ENCODE measurements at regions not wholly inside any gene's neighbourhood (a gene's known extent, or its start where the extent isn't known, plus 50 kb on each side); places are given as distances from the start of the nearest gene placed in this dataset.

- no CpG with 5 or more reads among the region's 18 CpGs for WGBS, 2 donors (ENCODE audit: extremely low coverage in 2 of 2, insufficient read length in 2 of 2, insufficient replicate concordance in 1 of 2)
- no peak overlapping the region for H2BK15ac ChIP-seq (ENCODE audit: low read length)
These were observed 135.4 kb downstream of the HMX1 start for GRCh38 chr4:8736090-8736825.

GRCh38 chr4:8735236-8736089 lies 136.2 kb downstream of the HMX1 start:
- Histone ChIP-seq H3K18ac (ENCODE audit: low read length) (no peak overlapping the region), H3K4ac (ENCODE audit: low read length) (no peak overlapping the region), H4K91ac (ENCODE audit: low read depth, low read length, poor library complexity) (no peak overlapping the region), H3K4me1 (ENCODE audit: control insufficient read depth in 2 of 2, insufficient read depth in 1 of 2, low read depth in 1 of 2, low read length in 2 of 2) (peaks cover 0 to 12% of the 10 kb centered on the region in 2 donors), H3K14ac (ENCODE audit: low read length) (no peak overlapping the region), H2BK120ac (ENCODE audit: low read depth, low read length) (peak overlapping the region; percentile 24), H3K4me2 (ENCODE audit: insufficient read depth, low read length, poor library complexity, severe bottlenecking) (no peak overlapping the region), H3K79me1 (ENCODE audit: low read depth, low read length) (no peaks in the 10 kb centered on the region), H3K27ac (replicated peaks; ENCODE audit: low read length) (no peak overlapping the region), H2AFZ (ENCODE audit: low read length) (no peak overlapping the region), H2AK5ac (ENCODE audit: low read depth, low read length) (no peak overlapping the region), H3K9me3 (replicated peaks in 1 of 2; ENCODE audit: control insufficient read depth in 2 of 2, insufficient read depth in 1 of 2, low read depth in 1 of 2, low read length in 2 of 2) (peaks cover 0 to 5% of the 10 kb centered on the region in 2 donors), H3K4me3 (ENCODE audit: low read length in 2 of 2) (no peak overlapping the region), H3K27me3 (ENCODE audit: control insufficient read depth in 3 of 3, insufficient read depth in 3 of 3, low read depth in 1 of 3, low read length in 3 of 3) (no peaks in the 10 kb centered on the region), H3K9ac (ENCODE audit: low read depth, low read length, poor library complexity) (no peak overlapping the region), H2BK15ac (ENCODE audit: low read length) (no peak overlapping the region), H2BK12ac (ENCODE audit: low read length) (no peak overlapping the region), H4K8ac (ENCODE audit: low read depth, low read length) (no peak overlapping the region), H2BK5ac (ENCODE audit: low read length) (no peak overlapping the region), H3K36me3 (replicated peaks in 1 of 2; ENCODE audit: control insufficient read depth in 2 of 2, insufficient read depth in 2 of 2, low read length in 2 of 2) (no peaks in the 10 kb centered on the region), H3K23ac (ENCODE audit: low read depth, low read length, poor library complexity) (no peak overlapping the region)
- no CpG with 5 or more reads among the region's 14 CpGs for WGBS, 2 donors (ENCODE audit: extremely low coverage in 2 of 2, insufficient read length in 2 of 2, insufficient replicate concordance in 1 of 2)
- no peak for DNase-seq (ENCODE audit: low spot score)

More at GRCh38 chr4:8736090-8736825, 135.4 kb downstream of the HMX1 start:
- no peak overlapping the region for H2AFZ ChIP-seq (ENCODE audit: low read length)
- no peaks in the 10 kb centered on the region for H3K79me1 ChIP-seq (ENCODE audit: low read depth, low read length)
- no peak overlapping the region for H3K18ac ChIP-seq (ENCODE audit: low read length)
- peak overlapping the region; percentile 24 for H2BK120ac ChIP-seq (ENCODE audit: low read depth, low read length)
- no peak overlapping the region for H2BK12ac ChIP-seq (ENCODE audit: low read length)
- H3K4me1 ChIP-seq (ENCODE audit: control insufficient read depth in 2 of 2, insufficient read depth in 1 of 2, low read depth in 1 of 2, low read length in 2 of 2): peaks cover 0 to 20% of the 10 kb centered on the region in 2 donors
- H3K23ac ChIP-seq (ENCODE audit: low read depth, low read length, poor library complexity): no peak overlapping the region
- H2AK5ac ChIP-seq (ENCODE audit: low read depth, low read length): no peak overlapping the region
- H3K36me3 ChIP-seq (replicated peaks in 1 of 2; ENCODE audit: control insufficient read depth in 2 of 2, insufficient read depth in 2 of 2, low read length in 2 of 2): no peaks in the 10 kb centered on the region
- no peak overlapping the region for H3K4ac ChIP-seq (ENCODE audit: low read length)
- H3K27me3 ChIP-seq (ENCODE audit: control insufficient read depth in 3 of 3, insufficient read depth in 3 of 3, low read depth in 1 of 3, low read length in 3 of 3): no peaks in the 10 kb centered on the region
- DNase-seq (ENCODE audit: low spot score): no peak
- H3K4me3 ChIP-seq (ENCODE audit: low read length in 2 of 2): no peak overlapping the region
- H2BK5ac ChIP-seq (ENCODE audit: low read length): no peak overlapping the region
- no peak overlapping the region for H3K4me2 ChIP-seq (ENCODE audit: insufficient read depth, low read length, poor library complexity, severe bottlenecking)
- H4K91ac ChIP-seq (ENCODE audit: low read depth, low read length, poor library complexity): no peak overlapping the region
- no peak overlapping the region for H3K27ac ChIP-seq (replicated peaks; ENCODE audit: low read length)
- H3K14ac ChIP-seq (ENCODE audit: low read length): no peak overlapping the region
- no peak overlapping the region for H4K8ac ChIP-seq (ENCODE audit: low read depth, low read length)
- no peak overlapping the region for H3K9ac ChIP-seq (ENCODE audit: low read depth, low read length, poor library complexity)
- H3K9me3 ChIP-seq (replicated peaks in 1 of 2; ENCODE audit: control insufficient read depth in 2 of 2, insufficient read depth in 1 of 2, low read depth in 1 of 2, low read length in 2 of 2): peaks cover 0 to 5% of the 10 kb centered on the region in 2 donors

- Histone ChIP-seq H3K18ac (ENCODE audit: low read length) (no peak overlapping the region), H3K27me3 (ENCODE audit: control insufficient read depth in 3 of 3, insufficient read depth in 3 of 3, low read depth in 1 of 3, low read length in 3 of 3) (no peaks in the 10 kb centered on the region)
- WGBS, 2 donors (ENCODE audit: extremely low coverage in 2 of 2, insufficient read length in 2 of 2, insufficient replicate concordance in 1 of 2): no CpG with 5 or more reads among the region's 5 CpGs
These were observed 138.9 kb downstream of the HMX1 start for GRCh38 chr4:8732681-8733243.

GRCh38 chr4:8732092-8732491 lies 139.5 kb downstream of the CPZ start:
- peaks cover 0 to 5% of the 10 kb centered on the region in 2 donors for H3K9me3 ChIP-seq (replicated peaks in 1 of 2; ENCODE audit: control insufficient read depth in 2 of 2, insufficient read depth in 1 of 2, low read depth in 1 of 2, low read length in 2 of 2)
- H2BK5ac ChIP-seq (ENCODE audit: low read length): peak overlapping the region; percentile 32
- no peak for DNase-seq (ENCODE audit: low spot score)
- H3K79me1 ChIP-seq (ENCODE audit: low read depth, low read length): no peaks in the 10 kb centered on the region
- no peak overlapping the region for H3K23ac ChIP-seq (ENCODE audit: low read depth, low read length, poor library complexity)
- H3K27ac ChIP-seq (replicated peaks; ENCODE audit: low read length): no peak overlapping the region
- H4K8ac ChIP-seq (ENCODE audit: low read depth, low read length): no peak overlapping the region
- H3K36me3 ChIP-seq (replicated peaks in 1 of 2; ENCODE audit: control insufficient read depth in 2 of 2, insufficient read depth in 2 of 2, low read length in 2 of 2): no peaks in the 10 kb centered on the region
- H4K91ac ChIP-seq (ENCODE audit: low read depth, low read length, poor library complexity): no peak overlapping the region
- no peak overlapping the region for H2BK12ac ChIP-seq (ENCODE audit: low read length)
- no peak overlapping the region for H3K9ac ChIP-seq (ENCODE audit: low read depth, low read length, poor library complexity)
- no peak overlapping the region for H2AFZ ChIP-seq (ENCODE audit: low read length)
- H2BK120ac ChIP-seq (ENCODE audit: low read depth, low read length): no peak overlapping the region
- H3K4ac ChIP-seq (ENCODE audit: low read length): no peak overlapping the region
- H3K27me3 ChIP-seq (ENCODE audit: control insufficient read depth in 3 of 3, insufficient read depth in 3 of 3, low read depth in 1 of 3, low read length in 3 of 3): no peaks in the 10 kb centered on the region
- H2BK15ac ChIP-seq (ENCODE audit: low read length): no peak overlapping the region
- H3K14ac ChIP-seq (ENCODE audit: low read length): no peak overlapping the region
- no peak overlapping the region for H3K4me2 ChIP-seq (ENCODE audit: insufficient read depth, low read length, poor library complexity, severe bottlenecking)
- peaks cover 0 to 1% of the 10 kb centered on the region in 2 donors for H3K4me1 ChIP-seq (ENCODE audit: control insufficient read depth in 2 of 2, insufficient read depth in 1 of 2, low read depth in 1 of 2, low read length in 2 of 2)
- no peak overlapping the region for H3K4me3 ChIP-seq (ENCODE audit: low read length in 2 of 2)
- H2AK5ac ChIP-seq (ENCODE audit: low read depth, low read length): peak overlapping the region; percentile 17
- no CpG with 5 or more reads among the region's 10 CpGs for WGBS, 2 donors (ENCODE audit: extremely low coverage in 2 of 2, insufficient read length in 2 of 2, insufficient replicate concordance in 1 of 2)
- H3K18ac ChIP-seq (ENCODE audit: low read length): no peak overlapping the region

More at GRCh38 chr4:8732681-8733243, 138.9 kb downstream of the HMX1 start:
- Histone ChIP-seq H3K4me1 (ENCODE audit: control insufficient read depth in 2 of 2, insufficient read depth in 1 of 2, low read depth in 1 of 2, low read length in 2 of 2) (peaks cover 0 to 1% of the 10 kb centered on the region in 2 donors), H3K4me2 (ENCODE audit: insufficient read depth, low read length, poor library complexity, severe bottlenecking) (no peak overlapping the region), H2BK5ac (ENCODE audit: low read length) (no peak overlapping the region), H2AK5ac (ENCODE audit: low read depth, low read length) (no peak overlapping the region), H2BK12ac (ENCODE audit: low read length) (no peak overlapping the region), H2AFZ (ENCODE audit: low read length) (no peak overlapping the region), H2BK120ac (ENCODE audit: low read depth, low read length) (no peak overlapping the region), H3K14ac (ENCODE audit: low read length) (no peak overlapping the region), H3K27ac (replicated peaks; ENCODE audit: low read length) (no peak overlapping the region), H3K23ac (ENCODE audit: low read depth, low read length, poor library complexity) (no peak overlapping the region), H3K4ac (ENCODE audit: low read length) (no peak overlapping the region), H2BK15ac (ENCODE audit: low read length) (no peak overlapping the region), H4K91ac (ENCODE audit: low read depth, low read length, poor library complexity) (no peak overlapping the region), H4K8ac (ENCODE audit: low read depth, low read length) (no peak overlapping the region), H3K9me3 (replicated peaks in 1 of 2; ENCODE audit: control insufficient read depth in 2 of 2, insufficient read depth in 1 of 2, low read depth in 1 of 2, low read length in 2 of 2) (peaks cover 0 to 5% of the 10 kb centered on the region in 2 donors), H3K9ac (ENCODE audit: low read depth, low read length, poor library complexity) (no peak overlapping the region), H3K36me3 (replicated peaks in 1 of 2; ENCODE audit: control insufficient read depth in 2 of 2, insufficient read depth in 2 of 2, low read length in 2 of 2) (no peaks in the 10 kb centered on the region), H3K4me3 (ENCODE audit: low read length in 2 of 2) (no peak overlapping the region), H3K79me1 (ENCODE audit: low read depth, low read length) (no peaks in the 10 kb centered on the region)
- DNase-seq (ENCODE audit: low spot score): no peak

Measured in neuronal stem cell (in vitro differentiated cells).